CD14-positive monocyte (primary cell): ENCODE measurements at regions not wholly inside any gene's neighbourhood (a gene's known extent, or its start where the extent isn't known, plus 50 kb on each side); places are given as distances from the start of the nearest gene placed in this dataset.

Experiments
- DNase-seq, 3 donors: peaks; one replicate each; pipeline ENCODE4 v3.0.0-alpha.2; 2011 to 2022
- H2AFZ ChIP-seq: 2 replicates; pipeline ENCODE4 v1.6.0; 2012; ENCODE audit warnings: mild to moderate bottlenecking, low read depth, low read length, inconsistent platforms; ENCODE audit not compliant: insufficient read depth, poor library complexity, severe bottlenecking
- H3K27ac ChIP-seq, 2 donors: 1 replicate in 1 of 2; 2 replicates in 1 of 2; pipeline ENCODE4 v1.5.1; 2012 to 2013; ENCODE audit warnings: low read length in 2 of 2, control low read depth in 1 of 2, inconsistent platforms in 1 of 2, low read depth in 1 of 2, mild to moderate bottlenecking in 1 of 2
- H3K27me3 ChIP-seq, 2 donors: one replicate each; pipeline versions ENCODE4 v1.6.0 to v1.6.1; 2011 to 2013; ENCODE audit warnings: low read length in 2 of 2; ENCODE audit not compliant: control insufficient read depth in 2 of 2, insufficient read depth in 2 of 2
- H3K36me3 ChIP-seq, 2 donors: replicated peaks in 1 of 2; 1 replicate in 1 of 2; 2 replicates in 1 of 2; pipeline versions ENCODE4 v1.5.1 to v1.6.1; 2012 to 2013; ENCODE audit warnings: low read length in 2 of 2, control low read depth in 1 of 2, inconsistent platforms in 1 of 2, mild to moderate bottlenecking in 1 of 2; ENCODE audit not compliant: insufficient read depth in 2 of 2, control insufficient read depth in 1 of 2
- H3K4me1 ChIP-seq, 2 donors: 1 replicate in 1 of 2; 2 replicates in 1 of 2; pipeline versions ENCODE4 v1.5.1 to v1.6.1; 2012 to 2013; ENCODE audit warnings: low read length in 2 of 2, control low read depth in 1 of 2, inconsistent platforms in 1 of 2, mild to moderate bottlenecking in 1 of 2, moderate library complexity in 1 of 2; ENCODE audit not compliant: insufficient read depth in 2 of 2, control insufficient read depth in 1 of 2
- H3K4me2 ChIP-seq: replicated peaks from 2 replicates; pipeline ENCODE3; 2012; ENCODE audit warnings: low read length, moderate library complexity, mild to moderate bottlenecking; ENCODE audit not compliant: poor library complexity, severe bottlenecking; ENCODE audit errors: extremely low read depth
- H3K4me3 ChIP-seq, 3 experiments: fragments of 200-600 bp in 1 of 3; sonication (generic) in 1 of 3; replicated peaks in 1 of 3; 1 replicate in 2 of 3; 2 replicates in 1 of 3; pipeline ENCODE4 v1.5.1; 2011 to 2013; ENCODE audit warnings: low read length in 3 of 3, mild to moderate bottlenecking in 3 of 3, control low read depth in 2 of 3, low read depth in 2 of 3, inconsistent platforms in 1 of 3, moderate library complexity in 1 of 3
- H3K79me2 ChIP-seq: 2 replicates; pipeline ENCODE4 v1.6.0; 2012; ENCODE audit warnings: mild to moderate bottlenecking, control low read depth, inconsistent platforms, low read length, moderate library complexity; ENCODE audit not compliant: insufficient read depth
- H3K9ac ChIP-seq: 2 replicates; pipeline ENCODE4 v1.6.0; 2017; ENCODE audit warnings: low read length, mild to moderate bottlenecking; ENCODE audit not compliant: insufficient read depth, poor library complexity, severe bottlenecking
- H3K9me3 ChIP-seq, 2 donors: replicated peaks in 1 of 2; 1 replicate in 1 of 2; 2 replicates in 1 of 2; pipeline versions ENCODE4 v1.5.1 to v1.6.1; 2012 to 2013; ENCODE audit warnings: low read length in 2 of 2, control low read depth in 1 of 2; ENCODE audit not compliant: control insufficient read depth in 1 of 2, insufficient read depth in 1 of 2
- H4K20me1 ChIP-seq: 2 replicates; pipeline ENCODE4 v1.6.0; 2012; ENCODE audit warnings: mild to moderate bottlenecking, low read length, control low read depth, moderate library complexity; ENCODE audit not compliant: insufficient read depth
- H3K27ac Mint-ChIP-seq, 7 donors: one replicate each; pipeline ENCODE4 v1.8.0; 2020; ENCODE audit warnings: mild to moderate bottlenecking in 7 of 7, mixed read lengths in 7 of 7, moderate library complexity in 6 of 7, inconsistent platforms in 2 of 7
- H3K27me3 Mint-ChIP-seq, 3 donors: one replicate each; pipeline ENCODE4 v1.8.0; 2021 to 2022; ENCODE audit warnings: low read depth in 3 of 3, mild to moderate bottlenecking in 3 of 3, mixed read lengths in 3 of 3, moderate library complexity in 3 of 3, inconsistent platforms in 1 of 3
- H3K36me3 Mint-ChIP-seq, 2 donors: one replicate each; pipeline ENCODE4 v1.8.0; 2020; ENCODE audit warnings: mixed read lengths in 2 of 2, inconsistent platforms in 1 of 2, mild to moderate bottlenecking in 1 of 2
- H3K4me1 Mint-ChIP-seq: one replicate; pipeline ENCODE4 v1.8.0; 2020; ENCODE audit warnings: mild to moderate bottlenecking, mixed read lengths
- H3K4me3 Mint-ChIP-seq, 2 donors: one replicate each; pipeline ENCODE4 v1.8.0; 2020; ENCODE audit warnings: mild to moderate bottlenecking in 2 of 2, mixed read lengths in 2 of 2, moderate library complexity in 1 of 2
- H3K9me3 Mint-ChIP-seq, 7 donors: one replicate each; pipeline ENCODE4 v1.8.0; 2020 to 2022; ENCODE audit warnings: mixed read lengths in 7 of 7, mild to moderate bottlenecking in 6 of 7, moderate library complexity in 6 of 7, inconsistent platforms in 2 of 7
- CTCF ChIP-seq: fragments of 200-600 bp; IDR thresholded peaks from one replicate; pipeline ENCODE4 v1.8.0; 2022; ENCODE audit warnings: antibody characterized with exemption, mild to moderate bottlenecking
- WGBS: methylation state at CpG from one replicate; pipeline ENCODE4 v1.1.5; 2013; ENCODE audit warnings: missing lambda C conversion rate; ENCODE audit not compliant: insufficient coverage; 5-methylcytosine and 5-hydroxymethylcytosine counted together
- intact Hi-C, 2 donors: fragments of 100-400 bp; cut with micrococcal nuclease; formaldehyde crosslinking; loops; one replicate each; pipeline versions ENCODE4 v1.15.0 to v1.15.1; 2023

- no peak overlapping the region for H3K4me2 ChIP-seq
- no peaks in the 10 kb centered on the region for H3K36me3 ChIP-seq
- H3K9me3 ChIP-seq = no peaks in the 10 kb centered on the region
- no CpG with 5 or more reads among the region's 3 CpGs for WGBS
- no peak overlapping the region for H3K9ac ChIP-seq
- no peak overlapping the region for H3K4me3 Mint-ChIP-seq
- H3K36me3 Mint-ChIP-seq = no peaks in the 10 kb centered on the region
- intact Hi-C loops = no loop called here
- H3K27ac Mint-ChIP-seq = no peak overlapping the region
- H4K20me1 ChIP-seq = no peaks in the 10 kb centered on the region
- no peak overlapping the region for H3K4me3 ChIP-seq
- no peak for DNase-seq
- no peak overlapping the region for H3K27ac ChIP-seq
- no peaks in the 10 kb centered on the region for H3K4me1 Mint-ChIP-seq
- H3K4me1 ChIP-seq = no peaks in the 10 kb centered on the region
- H3K27me3 Mint-ChIP-seq = no peaks in the 10 kb centered on the region
- no peaks in the 10 kb centered on the region for H3K79me2 ChIP-seq
- H3K27me3 ChIP-seq = no peaks in the 10 kb centered on the region
- TF ChIP-seq CTCF = no peak
- H3K9me3 Mint-ChIP-seq = peaks cover 0 to 3% (median 0%) of the 10 kb centered on the region in 7 donors
- H2AFZ ChIP-seq = no peak overlapping the region
Observed at GRCh38 chr1:194730304-194730703, 1543.9 kb upstream of the B3GALT2 start.

- H3K36me3 Mint-ChIP-seq = no peaks in the 10 kb centered on the region
- H3K27ac Mint-ChIP-seq = no peak overlapping the region
- Histone ChIP-seq H3K4me3 (no peak overlapping the region), H3K36me3 (no peaks in the 10 kb centered on the region), H3K9ac (no peak overlapping the region), H3K79me2 (no peaks in the 10 kb centered on the region), H3K9me3 (peaks cover 0 to 3% of the 10 kb centered on the region in 2 donors), H3K4me1 (no peaks in the 10 kb centered on the region), H3K27me3 (no peaks in the 10 kb centered on the region), H4K20me1 (no peaks in the 10 kb centered on the region), H3K27ac (no peak overlapping the region), H2AFZ (no peak overlapping the region), H3K4me2 (no peak overlapping the region)
- no peaks in the 10 kb centered on the region for H3K27me3 Mint-ChIP-seq
- H3K9me3 Mint-ChIP-seq = peaks cover 0 to 6% (median 0%) of the 10 kb centered on the region in 7 donors
- H3K4me1 Mint-ChIP-seq = no peaks in the 10 kb centered on the region
- intact Hi-C loops = no loop called here
- DNase-seq = no peak
- H3K4me3 Mint-ChIP-seq = no peak overlapping the region
- no peak for TF ChIP-seq CTCF
Observed at GRCh38 chr1:194723067-194723466, 1536.7 kb upstream of the B3GALT2 start.
